GM19324 (cell line): ENCODE measurements at regions not wholly inside any gene's neighbourhood (a gene's known extent, or its start where the extent isn't known, plus 50 kb on each side); places are given as distances from the start of the nearest gene placed in this dataset.

Source experiments
- ATAC-seq: cut with Tn5 transposase; IDR thresholded peaks from one replicate; pipeline ENCODE4 v1.9.1; 2021; ENCODE audit warnings: mild to moderate bottlenecking, moderate library complexity; ENCODE audit not compliant: unreplicated experiment, low FRiP score

DNA sequence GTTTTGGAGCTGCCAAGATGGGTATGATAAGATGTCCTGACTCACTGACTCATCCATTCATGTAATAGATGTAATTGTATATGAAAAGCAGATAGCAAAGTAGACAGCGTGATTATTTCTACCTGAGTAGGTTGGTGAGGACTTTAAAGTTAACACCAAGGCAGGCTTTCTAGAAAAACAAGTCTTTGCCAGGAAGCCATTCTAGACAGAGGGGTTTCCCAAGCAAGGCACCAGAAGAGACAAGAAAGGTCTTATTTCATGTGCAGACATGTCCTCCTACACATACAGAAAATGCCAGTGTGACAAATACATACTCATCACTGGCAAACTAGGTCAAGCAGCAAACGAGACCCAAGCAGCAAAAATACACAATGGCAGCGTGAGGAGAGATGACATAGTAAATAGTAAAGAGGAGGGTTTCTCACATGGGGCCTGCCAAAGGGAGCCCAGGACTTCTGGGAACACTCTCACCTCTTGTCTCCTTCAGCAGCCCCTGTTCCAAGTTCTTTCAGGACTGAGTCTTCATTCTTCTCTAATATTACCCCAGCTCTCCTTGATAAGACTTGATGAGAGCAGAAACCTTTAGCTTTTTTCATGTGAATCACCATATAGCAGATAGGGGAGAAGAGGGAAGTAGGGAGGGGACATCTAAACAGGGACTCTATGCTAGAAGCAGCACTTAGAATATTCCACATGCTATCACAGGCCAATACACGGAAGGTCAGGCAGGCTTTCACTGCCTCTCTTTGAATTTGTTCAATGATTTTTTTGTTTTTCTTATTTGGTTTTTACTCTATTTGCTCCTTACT is 114.6 kb upstream of the ATP1B1 start:
- ATAC-seq, result no peak

DNA sequence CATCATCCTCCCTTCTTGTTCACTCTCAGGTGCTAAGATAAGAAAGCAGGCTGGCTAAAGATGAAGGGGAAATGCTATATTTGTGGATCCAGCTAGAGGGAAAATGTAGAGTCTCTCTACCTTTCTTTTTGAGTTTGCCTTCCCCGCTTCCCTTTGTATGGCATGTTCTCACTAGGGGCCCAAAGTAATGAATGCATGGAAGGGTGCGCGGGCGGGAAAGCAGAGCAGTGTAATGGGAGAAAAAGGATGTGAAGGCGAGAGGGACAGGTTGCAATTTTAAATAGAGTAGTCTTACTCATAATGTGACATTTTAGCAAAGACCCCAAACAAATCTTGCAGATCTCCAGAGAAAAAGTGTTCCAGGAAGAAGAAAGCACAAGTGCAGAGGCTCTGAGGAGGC is 105.1 kb upstream of the ATP1B1 start:
- no peak for ATAC-seq

DNA sequence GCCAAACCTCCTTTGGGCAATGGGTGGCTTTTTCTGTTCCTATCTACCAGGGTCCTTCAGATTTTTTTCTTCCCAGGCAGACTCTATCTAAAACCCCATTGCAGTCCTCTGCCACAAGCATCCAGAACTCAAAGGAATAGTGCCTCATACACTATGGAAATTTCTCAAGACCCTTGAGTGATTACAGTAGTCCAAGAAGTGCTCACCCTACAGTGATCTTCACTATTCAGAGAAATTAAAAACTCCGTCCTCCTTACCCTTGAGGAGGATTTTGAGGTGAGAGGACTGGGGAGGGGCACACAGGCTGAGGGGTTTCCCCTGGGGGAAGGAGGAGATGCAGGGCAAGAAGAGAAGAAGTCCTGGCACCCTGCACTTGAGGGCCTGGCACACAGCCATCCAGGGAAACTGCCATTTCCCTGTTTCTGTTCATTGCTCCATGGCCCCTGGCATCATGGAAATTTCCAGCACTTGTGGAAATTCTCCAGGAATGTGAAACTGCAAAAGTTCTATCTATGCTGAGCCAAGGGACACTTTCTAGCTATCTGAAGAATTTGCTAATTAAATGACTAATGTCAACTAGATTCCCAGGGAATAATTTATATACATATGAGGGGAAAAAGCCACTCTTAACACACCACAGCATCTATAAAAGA is 102.5 kb upstream of the ATP1B1 start:
- ATAC-seq, result no peak

DNA sequence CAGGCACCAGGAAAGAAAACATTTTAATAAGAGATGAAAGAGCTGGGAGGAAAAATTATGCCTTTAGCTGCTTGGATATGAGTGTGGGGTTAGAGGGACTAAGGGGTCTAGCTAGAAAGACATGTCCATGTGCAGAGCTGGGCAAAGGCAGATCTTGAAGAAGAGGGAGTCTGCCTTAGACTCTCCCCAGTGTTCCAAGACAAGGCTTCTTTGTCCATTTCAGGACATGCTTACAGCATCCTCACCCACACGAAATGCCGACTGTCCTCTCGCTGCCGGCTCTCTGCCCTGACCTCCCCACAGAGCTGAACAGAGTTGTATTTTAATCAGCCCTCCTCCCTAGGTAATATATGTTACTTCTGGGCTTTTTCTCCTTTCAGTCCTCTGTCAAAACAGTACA is 100.7 kb upstream of the ATP1B1 start:
- no peak for ATAC-seq

DNA sequence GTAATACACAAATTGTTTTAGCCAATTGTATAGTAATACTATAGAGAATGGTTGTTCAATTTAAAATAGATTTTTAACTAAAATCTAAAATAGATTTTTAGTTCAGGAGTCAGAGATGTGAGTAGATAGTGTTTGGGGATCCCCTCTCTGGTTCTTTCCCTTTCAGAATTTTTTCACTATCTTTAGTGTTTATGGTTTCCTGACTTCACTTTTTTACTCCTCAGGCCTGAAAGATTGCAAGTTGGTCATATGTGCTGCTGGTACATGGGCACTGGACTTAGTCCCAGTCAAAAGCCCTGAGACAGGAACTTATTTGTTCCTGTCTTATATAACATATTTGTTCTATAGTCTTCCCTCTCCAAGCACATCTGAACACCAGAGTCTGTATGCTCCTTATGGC is 96.8 kb upstream of the ATP1B1 start:
- ATAC-seq, result no peak

DNA sequence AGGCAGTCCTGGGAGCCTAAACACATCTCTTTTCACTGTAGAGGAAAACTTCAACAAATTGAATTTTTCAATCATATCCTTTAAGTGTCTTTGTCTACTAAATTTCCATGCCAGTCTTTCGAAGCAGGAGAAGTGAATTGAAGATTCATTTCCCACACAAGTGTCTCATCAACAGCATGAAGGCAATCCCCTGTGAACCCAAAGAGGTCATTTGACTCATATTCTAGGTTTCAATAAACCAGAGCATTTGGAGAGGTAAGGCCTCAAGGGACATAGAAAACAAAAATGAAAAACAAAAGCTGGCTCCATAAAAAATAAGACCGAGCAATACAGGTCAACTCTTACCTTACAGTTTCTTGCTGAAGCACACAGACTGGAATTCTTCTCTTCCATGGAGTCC is 94.1 kb upstream of the ATP1B1 start:
- ATAC-seq, result no peak

DNA sequence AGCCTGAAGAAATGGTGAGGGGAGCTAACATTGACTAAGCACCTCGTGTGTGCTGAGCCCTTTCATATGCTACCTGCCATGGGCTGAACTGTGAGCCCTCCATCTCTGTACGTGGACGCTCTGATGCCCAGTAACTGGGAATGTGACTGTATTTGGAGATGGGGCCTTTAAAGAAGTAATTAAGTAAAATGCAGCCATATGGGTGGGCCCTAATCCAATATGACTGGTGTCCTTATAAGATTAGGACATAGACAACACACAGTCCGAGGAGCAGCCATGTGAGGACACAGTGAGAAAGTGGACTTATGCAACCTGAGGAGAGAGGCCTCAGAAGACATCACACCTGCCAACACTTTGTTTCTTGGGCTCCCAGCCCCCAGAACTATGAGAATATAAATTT is 92.7 kb upstream of the ATP1B1 start:
- ATAC-seq, result no peak

DNA sequence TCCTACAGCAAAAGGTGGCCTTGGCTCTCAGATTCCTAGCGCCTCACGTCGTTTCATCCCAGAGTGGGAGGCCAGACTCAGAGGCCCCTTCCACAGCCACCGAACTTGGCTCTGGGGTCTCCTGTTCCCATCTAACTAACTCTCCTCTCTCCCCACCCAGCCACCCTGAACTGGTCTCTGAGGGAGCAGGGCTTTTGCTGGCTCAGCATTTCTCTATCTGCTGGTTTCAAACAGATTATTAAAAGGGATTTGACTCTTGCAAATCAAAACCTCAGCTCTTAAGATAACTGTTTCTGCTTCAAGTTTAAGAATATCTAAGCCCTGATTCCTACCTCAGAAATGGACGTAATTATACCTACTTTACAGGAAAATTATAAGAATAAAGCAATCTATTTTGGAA is 91.0 kb upstream of the ATP1B1 start:
- ATAC-seq, result no peak

DNA sequence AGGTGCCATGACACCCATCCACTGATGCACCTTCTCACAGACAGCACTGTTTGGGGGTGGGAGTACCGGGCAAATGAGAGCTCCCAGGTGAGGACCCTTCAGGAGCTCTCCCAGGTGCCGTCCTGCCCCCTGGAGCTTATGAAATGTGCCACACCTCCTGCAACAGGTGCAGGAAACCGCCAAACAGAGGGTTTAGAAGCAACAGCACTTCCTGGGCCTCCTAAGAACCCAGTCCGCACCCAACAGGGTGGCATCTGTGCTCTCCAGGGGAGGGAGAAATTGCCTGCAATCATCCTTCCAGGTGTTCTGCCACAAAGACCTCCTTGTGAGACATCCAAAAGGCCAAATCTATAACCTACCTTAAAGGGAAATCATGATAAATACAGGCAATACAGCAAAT is 87.7 kb upstream of the ATP1B1 start:
- no peak for ATAC-seq

DNA sequence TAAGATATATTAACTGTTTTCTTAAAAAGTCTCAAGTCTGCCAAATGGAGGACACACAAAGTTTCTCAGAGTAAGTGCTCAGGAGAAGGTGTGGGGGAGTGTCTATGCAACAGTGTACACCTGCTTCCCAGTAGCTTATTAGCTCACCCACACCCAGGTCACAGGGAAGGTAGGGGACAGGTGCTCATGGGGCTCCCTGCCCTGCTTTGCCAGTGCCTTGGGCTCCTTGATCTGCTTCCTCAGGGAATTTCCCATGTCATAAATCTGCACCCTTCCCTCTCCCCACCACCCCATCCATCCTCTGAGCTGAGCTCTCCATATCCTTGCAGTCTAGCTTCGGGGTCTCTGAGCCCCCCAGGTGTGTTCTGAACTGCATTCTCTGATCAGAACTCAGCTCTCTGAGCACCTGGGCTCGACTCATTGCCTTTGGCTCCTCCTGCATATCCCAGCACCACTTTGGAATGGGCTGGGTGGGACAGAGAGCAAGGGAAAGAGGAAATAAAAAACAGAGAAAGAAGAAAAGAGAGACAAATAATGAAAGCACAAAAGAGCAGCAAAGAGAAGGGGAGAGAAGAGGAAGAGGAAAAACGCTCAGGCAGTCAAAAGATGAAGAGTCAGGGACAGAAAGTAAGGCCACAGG is 87.0 kb upstream of the ATP1B1 start:
- no peak for ATAC-seq

DNA sequence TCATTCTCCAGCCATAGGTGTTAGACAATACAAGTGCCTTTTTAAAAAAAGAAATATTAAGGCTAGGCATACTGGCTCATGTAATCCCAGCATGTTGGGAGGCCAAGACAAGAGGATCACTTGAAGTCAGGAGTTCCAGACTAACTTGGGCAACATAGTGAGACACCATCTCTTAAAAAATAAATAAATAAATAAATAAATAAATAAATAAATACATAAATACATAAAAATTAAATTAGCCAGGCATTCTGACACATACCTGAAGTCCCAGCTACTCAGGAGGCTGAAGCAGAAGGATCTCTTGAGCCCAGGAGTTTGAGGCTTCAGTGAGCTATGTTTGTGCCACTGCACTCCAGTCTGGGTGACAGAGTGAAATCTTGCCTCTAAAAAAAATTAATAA is 85.8 kb upstream of the ATP1B1 start:
- no peak for ATAC-seq

DNA sequence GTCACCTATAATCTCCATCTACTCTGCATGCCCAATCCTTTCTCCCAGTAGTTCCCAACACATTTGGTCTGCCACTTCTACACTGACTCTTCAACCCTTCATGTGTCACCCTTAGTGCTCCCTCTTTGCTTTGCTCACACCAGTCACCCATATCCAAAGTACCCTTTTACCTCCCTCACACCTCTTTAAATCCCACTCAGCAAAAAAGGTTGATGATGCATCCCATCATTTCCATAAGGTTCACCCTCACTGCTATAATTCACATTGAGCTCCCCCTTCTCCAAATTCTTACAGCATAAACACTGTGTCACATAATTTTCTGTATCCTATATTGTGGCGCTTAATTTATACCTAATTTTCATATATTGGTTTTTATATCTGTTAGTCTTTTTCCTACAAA is 83.8 kb upstream of the ATP1B1 start:
- no peak for ATAC-seq

DNA sequence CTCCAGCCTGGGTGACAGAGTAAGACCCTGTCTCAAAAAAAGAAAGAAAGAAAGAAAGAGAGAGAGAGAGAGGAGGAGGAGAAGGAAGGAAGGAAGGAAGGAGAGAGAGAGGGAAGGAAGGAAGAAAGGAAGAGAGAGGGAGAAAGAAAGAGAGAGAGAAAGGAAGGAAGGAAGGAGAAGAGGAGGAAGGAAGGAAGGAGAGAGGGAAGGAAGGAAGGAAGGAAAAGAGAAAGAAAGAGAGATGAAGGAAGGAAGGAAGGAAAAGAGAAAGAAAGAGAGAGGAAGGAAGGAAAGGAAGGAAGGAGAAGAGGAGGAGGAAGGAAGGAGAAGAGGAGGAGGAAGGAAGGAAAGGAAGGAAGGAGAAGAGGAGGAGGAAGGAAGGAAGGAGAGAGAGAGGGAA is 82.2 kb upstream of the ATP1B1 start:
- ATAC-seq, result no peak

DNA sequence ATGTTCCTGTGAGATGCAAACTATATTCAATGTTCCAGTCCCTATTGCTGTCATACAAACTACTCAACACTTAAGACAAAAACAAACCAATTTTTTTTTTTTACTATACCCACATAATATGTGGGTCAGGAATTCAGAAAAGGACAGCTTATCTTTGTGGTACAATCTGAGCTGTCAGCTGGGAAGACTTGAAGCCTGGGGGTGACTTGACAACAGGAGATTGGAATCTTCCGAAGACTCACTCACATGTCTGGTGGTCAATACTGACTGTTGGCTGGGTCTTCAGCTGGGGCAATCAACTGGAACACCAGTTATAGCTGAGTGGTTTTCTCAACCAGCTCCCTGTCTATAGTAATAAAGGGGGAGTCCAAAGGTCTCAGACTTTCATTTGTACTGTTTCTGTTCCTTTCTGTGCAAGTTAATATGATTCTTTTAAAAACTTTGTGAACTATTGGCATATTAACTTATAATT is 81.7 kb upstream of the ATP1B1 start:
- peak; percentile 87 for ATAC-seq

DNA sequence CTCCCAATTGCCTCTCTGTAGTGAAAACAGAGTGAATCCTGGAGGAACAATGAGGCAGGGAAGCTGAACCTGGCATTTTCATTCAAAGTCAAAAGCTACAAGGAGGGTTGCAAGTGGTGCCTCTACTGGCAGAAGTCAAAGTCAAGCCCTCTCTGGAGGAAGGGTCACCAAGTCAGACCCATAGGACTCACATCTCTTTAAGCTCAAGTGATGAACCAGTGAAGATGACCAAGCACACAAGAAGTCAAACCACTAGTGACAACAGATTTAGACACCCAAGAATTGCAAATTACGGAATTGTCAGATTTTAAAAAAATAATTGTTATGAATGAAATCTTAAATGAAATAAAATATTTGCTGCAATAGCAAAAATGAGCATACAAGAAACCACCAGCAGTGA is 81.1 kb upstream of the ATP1B1 start:
- peak; percentile 14 for ATAC-seq

DNA sequence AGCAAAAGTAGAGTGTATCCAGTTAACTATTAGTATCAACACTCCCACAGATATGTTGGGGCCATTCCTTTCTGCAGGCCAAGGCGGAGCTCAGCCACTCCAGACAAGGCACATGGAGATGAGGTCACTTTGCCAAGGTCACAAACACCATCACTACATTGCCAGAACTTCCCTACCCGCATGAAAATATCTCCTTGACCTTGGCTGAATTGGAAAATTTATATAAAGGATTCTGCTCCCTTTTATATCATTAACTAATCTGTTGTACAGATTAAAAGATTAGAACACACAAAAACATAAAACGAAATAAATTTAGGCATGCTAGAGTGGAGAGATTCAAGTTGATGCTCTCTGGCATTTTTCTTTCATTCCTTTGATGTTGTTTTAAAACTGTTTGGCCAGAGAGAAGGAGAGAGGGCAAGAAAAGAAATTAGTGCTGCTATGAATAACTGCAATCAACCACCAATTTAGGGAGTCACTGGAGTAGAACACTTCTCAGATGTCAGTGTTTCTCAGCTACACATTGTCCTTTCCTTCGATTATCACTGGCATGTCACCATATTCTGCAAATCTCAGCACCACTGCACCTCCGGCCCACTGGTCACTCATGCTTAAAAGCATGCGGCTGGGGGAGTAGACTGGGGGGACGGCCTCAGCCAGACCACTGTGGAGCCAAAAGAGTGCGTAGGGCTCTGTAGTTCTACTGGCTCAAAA is 78.7 kb upstream of the ATP1B1 start:
- no peak for ATAC-seq

DNA sequence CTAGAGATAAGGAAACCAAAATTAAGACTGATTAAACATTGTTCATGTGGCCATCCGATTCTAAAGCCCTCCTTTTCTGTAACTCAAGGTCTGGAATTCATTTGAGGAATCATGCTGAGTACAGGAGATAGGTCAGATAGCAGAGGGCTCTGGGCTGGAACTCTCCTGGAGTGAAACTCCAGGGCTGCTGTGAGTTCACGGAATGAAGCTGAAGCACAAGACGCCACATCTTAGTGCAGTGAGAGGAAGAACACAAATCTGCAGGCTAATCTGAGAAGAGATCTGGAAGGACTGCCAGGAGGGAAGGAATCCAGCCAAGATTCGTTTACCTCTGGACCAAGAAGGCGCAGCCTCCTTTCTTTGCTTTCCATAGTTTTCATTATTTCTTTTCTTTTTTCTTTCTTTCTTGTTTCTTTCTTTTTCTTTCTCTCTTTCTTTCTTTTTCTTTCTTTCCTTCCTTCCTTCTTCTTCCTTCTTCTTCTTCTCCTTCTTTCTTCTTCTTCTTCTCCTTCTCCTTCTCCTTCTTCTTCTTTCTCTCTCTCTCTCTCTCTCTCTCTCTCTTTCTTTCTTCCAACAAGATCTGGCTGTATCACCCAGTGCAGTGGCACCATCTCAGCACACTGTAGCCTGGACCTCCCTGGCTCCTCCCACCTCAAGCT is 74.8 kb upstream of the ATP1B1 start:
- no peak for ATAC-seq

DNA sequence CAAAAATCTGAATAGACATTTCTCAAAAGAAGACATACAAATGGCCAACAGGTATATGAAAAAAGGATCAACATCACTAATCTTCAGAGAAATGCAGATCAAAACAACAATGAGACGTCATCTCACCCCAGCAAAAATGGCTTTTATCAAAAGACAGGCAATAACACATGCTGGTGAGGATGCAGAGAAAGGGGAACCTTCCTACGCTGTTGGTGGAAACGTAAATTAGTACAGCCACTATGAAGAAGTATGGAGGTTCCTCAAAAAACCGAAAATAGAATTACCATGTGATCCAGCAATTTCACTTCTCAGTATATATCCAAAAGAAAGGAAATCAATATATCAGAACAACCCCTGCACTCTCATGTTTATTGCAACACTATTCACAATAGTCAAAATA is 65.1 kb upstream of the ATP1B1 start:
- no peak for ATAC-seq

DNA sequence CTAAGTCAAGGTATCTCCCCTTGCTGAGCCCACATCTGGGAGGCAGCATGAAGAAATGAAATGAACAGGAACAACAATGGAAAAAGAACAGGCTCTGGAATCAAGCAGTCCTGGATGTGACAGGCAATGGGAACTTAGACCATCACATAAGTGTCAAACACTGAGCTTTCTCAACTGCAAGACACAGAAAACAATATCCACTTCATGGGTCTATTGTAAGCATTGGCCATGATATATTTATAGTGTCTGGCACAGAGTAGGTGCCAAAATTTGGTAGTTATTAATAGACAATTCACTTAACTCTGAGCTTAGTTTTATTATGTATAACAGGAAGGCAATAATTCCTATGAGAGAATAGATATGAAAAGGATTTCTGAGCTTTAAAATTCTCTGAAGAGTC is 64.1 kb upstream of the ATP1B1 start:
- ATAC-seq, result no peak

DNA sequence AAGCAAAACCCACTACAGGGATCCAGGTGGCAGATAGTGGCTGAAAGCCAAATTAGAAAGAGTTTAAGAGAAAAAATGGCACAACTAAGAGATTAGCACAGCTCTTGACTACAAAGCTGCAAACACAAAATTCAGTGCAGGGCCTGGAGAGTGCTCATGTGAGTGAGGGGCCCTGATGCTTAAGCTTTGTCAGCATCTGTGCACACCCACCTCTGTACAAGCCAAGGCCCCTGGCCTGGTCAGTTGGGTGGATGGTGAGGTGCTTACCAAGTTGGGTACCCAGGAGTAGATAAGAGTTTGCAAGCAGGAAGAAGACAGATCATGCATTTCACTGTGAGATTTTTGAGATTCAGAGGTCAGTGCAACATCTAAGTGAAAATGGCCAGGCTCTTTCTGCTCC is 62.7 kb upstream of the ATP1B1 start:
- no peak for ATAC-seq

DNA sequence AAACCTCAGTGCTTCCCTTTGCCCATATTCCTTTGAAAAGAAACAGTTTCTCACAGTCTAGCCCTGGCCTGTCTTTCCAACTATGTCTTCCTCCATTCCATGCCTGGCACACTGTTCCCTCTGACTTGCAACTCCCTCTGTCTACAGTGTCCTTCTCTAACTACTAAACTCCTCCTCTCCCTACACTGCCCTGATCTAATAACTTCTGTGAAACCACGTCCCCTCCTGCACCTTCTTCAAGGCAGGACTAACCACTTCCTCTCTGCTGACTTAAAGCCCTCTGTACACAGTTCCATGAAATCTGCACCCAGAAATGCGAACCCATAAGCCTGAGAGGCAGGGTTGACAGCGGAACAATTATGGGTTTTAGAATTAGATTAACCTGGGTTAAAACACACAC is 62.2 kb upstream of the ATP1B1 start:
- peak; percentile 72 for ATAC-seq
